GM18861 (cell line): ENCODE measurements at regions not wholly inside any gene's neighbourhood (a gene's known extent, or its start where the extent isn't known, plus 50 kb on each side); places are given as distances from the start of the nearest gene placed in this dataset.
"Not testable (repeated sequence)": the region's sequence is repeated elsewhere in the genome, so short reads cannot be mapped to it uniquely, and the experiment has no call there.

Experiments used
- ATAC-seq: cut with Tn5 transposase; IDR thresholded peaks from one replicate; pipeline ENCODE4 v1.9.1; 2021; ENCODE audit not compliant: unreplicated experiment

DNA sequence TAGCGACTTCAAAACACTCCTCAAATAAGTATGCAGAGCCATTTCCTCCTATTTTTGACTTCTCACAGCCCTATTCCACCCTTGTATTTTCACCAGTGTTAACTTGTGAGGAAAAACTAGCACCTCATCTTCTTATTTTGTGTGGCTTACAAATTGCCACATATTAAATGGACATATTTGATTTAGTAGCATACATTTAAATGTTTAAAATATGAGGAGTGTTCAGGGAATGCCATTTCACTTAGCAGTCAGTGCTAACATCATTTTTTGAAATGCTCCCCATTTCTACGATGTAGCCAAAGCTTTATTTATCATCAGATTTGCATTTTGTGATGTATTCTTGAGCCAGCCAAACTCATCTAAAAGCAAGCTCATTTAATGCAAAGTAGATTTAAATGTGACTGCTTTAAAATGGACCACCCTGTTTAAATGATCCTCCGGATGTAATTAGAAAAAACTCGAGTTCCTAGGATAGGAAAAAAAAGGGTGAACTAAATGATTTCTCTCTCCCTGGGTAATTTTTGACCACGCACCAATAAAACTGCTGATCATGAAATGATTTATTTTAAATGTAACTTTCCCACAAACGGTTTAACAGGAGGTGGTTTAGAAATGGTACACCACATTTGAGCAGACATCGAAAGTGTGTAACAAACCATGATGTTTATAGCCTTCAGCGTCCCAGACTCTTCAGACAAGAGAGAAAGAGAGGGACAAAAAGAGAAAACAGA lies 172.6 kb downstream of the CD83 start:
- ATAC-seq, result no peak

DNA sequence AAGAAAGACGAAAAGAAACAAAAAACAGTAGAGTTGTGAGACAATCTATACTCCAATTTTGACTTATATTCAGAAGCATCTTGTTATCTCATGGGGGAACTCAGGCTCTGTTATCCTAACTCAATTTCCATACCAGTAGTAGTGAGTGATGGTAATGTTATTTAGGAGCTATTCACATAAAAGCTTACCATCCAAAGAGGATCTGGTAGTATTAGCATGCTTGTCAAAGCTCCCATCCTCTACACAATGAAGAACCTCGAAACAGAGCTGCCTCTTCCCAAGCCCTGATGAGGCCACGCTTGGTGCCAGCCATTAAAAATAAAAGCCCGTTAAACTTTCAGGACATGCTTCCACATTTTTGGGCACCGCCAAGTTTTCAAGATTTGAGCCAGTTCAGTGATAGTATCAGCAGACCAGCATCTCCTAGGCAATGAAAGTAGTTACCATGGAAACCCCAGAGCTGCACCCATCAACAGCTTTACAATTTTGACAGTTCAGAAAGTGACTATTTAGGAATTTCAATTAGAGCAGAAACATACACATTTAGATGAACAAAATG lies 173.3 kb downstream of the CD83 start:
- no peak for ATAC-seq

- no peak for ATAC-seq
Measured at GRCh38 chr6:14291331-14291730, 173.8 kb downstream of the CD83 start.

DNA sequence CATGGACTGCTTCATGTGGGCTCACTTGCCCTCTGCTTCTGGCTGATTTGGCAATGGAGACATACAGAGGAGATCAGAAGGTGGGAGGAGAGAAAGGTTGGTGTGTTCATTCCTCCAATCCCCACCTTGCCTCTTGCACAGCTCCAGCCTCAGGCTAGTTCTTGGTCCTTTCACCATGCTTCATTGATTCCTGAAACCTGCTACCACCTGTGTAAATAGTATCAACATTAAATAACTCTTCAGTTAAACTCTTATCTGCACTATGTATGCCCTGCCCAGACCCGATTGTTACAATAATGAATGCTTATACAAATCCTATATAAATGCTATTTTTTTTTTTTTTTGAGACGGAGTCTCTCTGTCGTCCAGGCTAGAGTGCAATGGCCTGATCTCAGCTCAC lies 174.5 kb downstream of the CD83 start:
- no peak for ATAC-seq

DNA sequence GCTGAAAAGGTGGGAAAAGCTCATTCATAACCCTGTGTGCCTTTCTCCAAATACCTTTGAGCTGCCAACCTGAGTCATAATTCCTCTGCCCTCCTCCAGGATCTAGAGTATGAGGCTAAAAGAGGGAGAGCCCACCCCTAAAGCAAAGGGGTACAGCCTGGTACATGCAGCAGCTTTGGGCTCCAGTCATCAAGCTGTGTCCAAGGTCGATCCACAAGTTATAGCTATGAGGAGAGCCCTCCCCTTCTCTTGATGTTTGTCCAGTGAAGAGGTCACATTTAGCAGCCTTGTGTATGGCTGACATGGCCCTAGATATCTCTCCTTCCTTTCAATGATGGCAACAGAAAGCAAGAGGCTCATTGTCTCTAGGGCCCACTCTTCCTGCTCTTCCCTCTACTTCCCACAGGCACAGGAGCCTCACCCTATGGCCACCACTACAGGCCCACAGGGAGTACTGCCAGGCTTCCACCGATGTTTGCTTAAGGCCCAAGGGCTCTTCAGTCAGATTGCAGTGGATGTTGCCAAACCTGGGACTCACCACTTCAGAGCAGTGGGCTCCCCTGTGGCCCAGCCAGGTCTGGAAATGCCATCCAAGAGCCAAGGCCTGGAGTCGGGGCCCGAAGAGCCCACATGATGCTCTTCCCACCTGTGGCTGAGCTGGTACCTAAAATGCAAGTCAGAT lies 176.8 kb downstream of the CD83 start:
- no peak for ATAC-seq

- not testable (repeated sequence) for ATAC-seq
Measured at GRCh38 chr6:14296698-14297097, 179.1 kb downstream of the CD83 start.

DNA sequence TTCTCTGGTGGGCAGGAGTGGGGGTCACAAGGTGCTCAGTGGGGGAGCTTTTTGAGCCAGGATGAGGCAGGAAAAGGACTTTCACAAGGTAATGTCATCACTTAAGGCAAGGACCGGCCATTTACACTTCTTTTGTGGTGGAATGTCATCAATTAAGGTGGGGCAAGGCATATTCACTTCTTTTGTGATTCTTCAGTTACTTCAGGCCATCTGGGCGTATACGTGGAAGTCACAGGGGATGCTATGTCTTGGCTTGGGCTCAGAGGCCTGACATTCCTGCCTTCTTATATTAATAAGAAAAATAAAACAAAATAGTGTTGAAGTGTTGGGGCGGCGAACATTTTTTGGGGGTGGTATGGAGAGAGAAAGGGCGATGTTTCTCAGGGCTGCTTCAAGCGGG lies 179.5 kb downstream of the CD83 start:
- ATAC-seq, result not testable (repeated sequence)

DNA sequence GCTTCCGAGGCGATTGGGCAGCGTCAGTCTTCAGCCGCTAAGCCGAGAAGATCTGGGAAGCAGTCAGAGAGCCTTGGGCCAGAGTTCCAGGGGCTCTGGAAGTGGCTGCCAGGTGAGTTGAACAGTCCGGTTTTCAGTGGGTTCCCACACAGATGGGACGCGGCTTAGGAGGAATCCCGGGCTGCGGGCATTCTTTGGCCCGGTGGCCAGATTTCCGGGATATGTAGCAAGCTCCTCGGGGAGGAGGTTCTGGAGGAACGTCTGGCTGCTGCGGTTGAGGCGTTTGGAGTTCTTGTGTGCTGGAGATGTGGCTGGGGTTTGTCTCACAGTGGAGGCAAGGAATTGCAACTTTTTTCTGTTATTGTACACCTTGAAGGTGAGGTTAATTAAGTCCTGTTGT lies 182.6 kb downstream of the CD83 start:
- ATAC-seq, result not testable (repeated sequence)

GRCh38 chr6:14300721-14301120 lies 183.1 kb downstream of the CD83 start:
- ATAC-seq, result not testable (repeated sequence)

DNA sequence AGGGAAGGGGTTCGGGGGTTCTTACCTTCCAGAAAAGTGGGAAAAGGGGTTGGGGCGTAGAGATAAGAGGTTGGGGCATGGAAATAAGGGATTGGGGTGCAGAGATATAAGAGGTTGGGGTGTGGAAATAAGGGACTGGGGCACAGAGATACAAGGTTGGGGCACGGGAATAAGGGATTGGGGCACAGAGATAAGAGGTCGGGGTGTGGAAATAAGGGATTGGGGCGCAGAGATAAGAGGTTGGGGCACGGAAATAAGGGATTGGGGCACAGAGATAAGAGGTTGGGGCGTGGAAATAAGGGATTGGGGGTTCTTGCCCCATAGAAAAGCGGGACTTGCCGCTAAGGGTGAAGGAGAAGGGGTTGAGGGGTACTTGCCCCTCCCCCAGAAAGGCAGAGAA lies 183.9 kb downstream of the CD83 start:
- ATAC-seq, result not testable (repeated sequence)

DNA sequence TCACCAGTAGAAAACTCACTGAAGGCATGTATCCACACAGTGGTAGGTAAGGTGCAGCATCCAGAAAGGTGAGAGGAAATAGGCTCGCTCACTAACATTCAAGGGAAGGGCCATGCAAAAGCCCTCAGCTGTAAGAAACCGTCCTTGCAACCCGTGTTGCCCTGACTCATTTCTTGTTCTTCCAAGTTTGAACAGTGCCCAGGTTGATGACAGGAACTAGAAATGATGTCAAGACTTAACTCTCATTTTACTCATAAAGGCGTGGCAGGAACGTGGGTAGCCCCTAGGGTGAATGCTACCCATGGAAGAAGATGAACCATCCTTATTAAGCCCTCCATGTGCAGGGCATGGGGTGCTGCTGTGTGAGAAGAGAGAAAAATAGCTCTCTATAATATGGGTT lies 187.6 kb downstream of the CD83 start:
- ATAC-seq, result no peak

GRCh38 chr6:14305624-14306023 lies 188.1 kb downstream of the CD83 start:
- ATAC-seq, result no peak

DNA sequence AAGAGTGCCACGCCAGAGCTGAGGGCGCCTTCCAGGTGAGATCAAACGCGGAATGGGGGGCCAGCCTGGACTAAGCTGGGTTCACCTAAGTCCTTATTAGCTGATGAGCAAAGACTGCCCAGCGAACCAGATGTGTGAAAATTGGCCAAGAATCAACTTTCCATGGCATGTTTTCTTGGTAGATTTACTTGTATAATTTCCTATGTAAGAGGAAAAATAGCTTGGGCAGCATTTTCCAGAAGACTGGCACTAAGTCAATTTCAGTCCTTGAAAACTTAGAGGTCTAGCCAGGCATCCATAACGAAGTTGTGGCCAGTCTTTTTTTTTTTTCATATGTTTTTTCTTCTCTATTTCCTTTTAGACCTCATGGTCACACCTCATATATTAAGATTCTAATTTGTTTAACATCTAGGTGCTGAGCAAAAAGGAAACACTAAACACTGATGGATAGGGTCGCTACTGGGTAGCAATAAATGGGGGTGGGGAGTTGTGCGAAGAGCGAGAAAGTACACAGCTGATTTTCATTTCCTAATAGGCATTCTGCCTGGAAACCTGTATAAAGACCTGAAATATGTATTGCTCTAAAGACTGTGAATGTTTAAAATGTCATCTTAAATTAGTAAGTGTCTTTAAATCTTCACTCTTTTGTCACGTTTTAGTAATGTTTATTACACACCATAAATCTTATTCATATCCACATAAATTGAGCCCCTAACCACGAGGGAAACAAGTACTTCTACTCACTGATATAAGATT lies 188.8 kb downstream of the CD83 start:
- no peak for ATAC-seq

GRCh38 chr6:14309516-14309915 lies 191.9 kb downstream of the CD83 start:
- ATAC-seq, result no peak

- no peak for ATAC-seq
Measured at GRCh38 chr6:14309951-14310445, 192.4 kb downstream of the CD83 start.

DNA sequence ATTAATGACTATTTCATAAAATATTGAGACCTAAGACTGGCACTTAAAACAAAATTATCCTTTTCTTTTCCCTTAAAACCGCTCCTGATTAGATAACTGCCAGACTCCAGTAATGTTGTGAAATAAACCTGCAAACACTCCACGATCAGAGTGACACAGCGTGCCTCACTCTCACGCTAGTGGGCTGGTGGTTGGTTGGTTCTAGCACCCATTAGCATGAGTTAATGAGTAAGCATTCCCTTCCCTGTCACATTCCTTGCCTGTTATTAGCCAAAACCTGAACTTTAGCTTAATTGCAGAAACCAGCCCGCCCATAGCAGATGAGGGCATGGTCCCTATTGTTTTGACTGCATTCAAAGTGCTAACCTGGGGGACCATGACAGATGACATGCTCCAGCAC lies 193.4 kb downstream of the CD83 start:
- no peak for ATAC-seq

DNA sequence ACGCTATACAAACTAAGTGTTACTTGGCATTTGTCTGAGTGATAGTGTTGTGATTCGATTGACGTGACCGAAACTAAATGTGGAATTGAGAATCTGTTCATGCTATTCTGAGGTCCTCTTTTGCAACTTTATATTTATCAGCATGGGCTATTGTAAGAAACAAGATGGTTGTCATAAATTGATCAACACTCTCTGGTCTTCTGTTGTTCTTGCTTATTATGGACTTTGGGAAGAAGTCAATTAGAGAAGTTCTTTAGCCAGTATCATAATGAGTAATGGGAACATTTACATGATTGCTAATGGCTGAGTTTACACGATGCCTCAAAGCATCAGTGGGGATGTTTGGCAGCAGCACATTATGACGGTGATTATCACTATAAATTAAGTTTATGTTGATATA lies 195.0 kb downstream of the CD83 start:
- ATAC-seq, result no peak

DNA sequence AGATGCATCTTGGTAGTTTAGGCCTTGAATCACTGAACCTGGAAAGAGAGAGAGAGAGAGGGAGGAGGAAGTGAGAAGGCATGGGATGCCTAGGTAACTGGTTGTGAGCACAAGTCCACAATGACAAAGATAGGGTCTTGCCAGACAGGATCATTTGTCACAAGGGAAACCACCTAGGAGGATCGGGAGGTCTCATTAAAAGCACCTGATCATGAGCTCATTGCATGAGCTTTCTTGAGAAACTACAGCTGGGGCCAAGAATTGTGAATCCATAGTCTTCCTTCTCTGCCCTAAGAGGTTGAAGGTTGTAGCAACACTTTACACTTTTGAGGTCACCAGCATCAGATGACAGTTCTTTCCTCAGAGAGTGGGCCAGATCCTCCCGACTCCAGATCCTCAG lies 195.7 kb downstream of the CD83 start:
- ATAC-seq, result no peak

DNA sequence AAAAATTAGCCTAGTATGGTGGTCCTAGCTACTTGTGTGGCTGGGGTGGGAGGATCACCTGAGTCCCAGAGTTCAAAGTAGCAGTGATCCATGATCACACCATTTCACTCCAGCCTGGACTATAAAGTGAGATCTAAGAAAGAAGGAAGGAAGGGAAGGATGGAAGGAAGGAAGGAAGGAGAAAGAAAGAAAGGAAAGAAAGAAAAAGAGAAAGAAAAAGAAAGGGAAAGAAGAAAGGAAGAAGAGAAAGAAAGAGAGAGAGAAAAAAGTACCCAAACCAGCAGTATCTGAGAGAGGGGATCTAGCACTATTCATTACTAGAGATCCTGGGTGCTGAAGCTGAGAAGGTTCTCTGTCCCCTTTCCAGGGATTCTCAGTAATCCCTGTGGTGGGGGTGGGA lies 197.8 kb downstream of the CD83 start:
- ATAC-seq, result no peak

DNA sequence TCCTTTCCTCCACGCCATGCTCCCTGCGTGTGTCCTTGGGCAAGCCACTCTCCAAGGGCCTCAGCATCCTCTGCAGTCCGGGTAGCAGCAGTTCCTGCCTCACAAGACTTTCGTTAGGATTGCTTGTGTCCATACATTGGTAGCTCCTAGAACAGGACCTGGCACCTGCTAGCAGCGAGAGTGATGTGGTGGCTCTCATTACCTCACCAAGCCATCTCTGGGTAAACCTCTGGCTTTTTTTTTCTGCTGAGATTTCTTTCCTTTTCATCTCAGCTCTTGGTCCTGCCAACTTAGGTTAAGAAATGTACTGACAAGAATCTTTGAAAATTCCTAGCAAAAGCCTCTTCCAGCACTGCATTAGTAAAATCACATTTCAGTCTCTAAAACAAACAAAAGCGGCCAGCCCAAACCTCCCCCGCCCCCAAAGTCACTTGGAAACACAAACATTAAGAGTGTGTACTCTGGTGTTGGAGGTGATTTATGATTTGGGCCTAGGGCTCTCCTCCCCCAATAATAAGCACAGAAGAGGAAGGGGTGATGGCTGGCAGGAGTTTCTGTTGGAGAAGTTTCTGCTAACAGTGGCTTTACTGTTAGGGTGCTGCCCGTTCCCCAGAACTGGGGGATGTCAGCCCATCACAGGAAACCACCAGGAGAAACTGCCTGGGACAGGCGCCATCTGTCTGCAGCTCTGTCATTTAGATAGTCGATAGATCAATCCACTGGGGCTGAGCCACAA lies 199.2 kb downstream of the CD83 start:
- ATAC-seq, result no peak
